ENCODE measurements at regions not wholly inside any gene's neighbourhood (a gene's known extent, or its start where the extent isn't known, plus 50 kb on each side); places are given as distances from the start of the nearest gene placed in this dataset.

DNA sequence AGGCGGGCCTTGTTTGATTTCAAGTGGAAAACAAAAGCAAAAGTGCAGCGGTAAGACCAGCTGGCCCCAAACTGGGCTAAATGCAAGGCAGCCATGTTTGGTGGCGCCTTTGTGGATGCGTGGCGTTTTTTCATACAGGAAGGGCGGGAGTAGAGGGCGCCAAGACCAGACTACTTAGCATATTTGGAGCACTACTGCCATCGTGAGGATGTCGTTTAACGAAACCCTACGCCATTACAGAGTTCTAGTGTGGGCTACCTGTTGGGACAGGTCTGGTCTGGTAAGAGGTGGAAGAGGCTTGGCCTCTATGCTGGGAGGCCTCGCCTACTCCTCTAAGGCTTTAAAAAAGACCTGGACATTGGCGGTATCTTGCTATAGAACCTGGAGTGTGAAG is 230.7 kb upstream of the STK26 start (continued):
- no peak for TF ChIP-seq ZNF776 (tag by site-specific recombination; IDR thresholded peaks at IDR 0.05; ENCODE audit: borderline replicate concordance)
- TF ChIP-seq, protein P1, sequence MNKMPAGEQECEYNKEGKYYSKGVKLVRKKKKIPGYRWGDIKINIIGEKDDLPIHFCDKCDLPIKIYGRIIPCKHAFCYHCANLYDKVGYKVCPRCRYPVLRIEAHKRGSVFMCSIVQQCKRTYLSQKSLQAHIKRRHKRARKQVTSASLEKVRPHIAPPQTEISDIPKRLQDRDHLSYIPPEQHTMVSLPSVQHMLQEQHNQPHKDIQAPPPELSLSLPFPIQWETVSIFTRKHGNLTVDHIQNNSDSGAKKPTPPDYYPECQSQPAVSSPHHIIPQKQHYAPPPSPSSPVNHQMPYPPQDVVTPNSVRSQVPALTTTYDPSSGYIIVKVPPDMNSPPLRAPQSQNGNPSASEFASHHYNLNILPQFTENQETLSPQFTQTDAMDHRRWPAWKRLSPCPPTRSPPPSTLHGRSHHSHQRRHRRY (tag by site-specific recombination; IDR thresholded peaks at IDR 0.05): no peak
- TF ChIP-seq ZNF654 (tag by site-specific recombination; IDR thresholded peaks at IDR 0.05; ENCODE audit: low read depth): peak; percentile 99
- no peak; the same call in 1 of the 2 replicates for TF ChIP-seq ZNF214 (tag by site-specific recombination; IDR thresholded peaks at IDR 0.05; ENCODE audit: borderline replicate concordance)
- TF ChIP-seq, protein P2, sequence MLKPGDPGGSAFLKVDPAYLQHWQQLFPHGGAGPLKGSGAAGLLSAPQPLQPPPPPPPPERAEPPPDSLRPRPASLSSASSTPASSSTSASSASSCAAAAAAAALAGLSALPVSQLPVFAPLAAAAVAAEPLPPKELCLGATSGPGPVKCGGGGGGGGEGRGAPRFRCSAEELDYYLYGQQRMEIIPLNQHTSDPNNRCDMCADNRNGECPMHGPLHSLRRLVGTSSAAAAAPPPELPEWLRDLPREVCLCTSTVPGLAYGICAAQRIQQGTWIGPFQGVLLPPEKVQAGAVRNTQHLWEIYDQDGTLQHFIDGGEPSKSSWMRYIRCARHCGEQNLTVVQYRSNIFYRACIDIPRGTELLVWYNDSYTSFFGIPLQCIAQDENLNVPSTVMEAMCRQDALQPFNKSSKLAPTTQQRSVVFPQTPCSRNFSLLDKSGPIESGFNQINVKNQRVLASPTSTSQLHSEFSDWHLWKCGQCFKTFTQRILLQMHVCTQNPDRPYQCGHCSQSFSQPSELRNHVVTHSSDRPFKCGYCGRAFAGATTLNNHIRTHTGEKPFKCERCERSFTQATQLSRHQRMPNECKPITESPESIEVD (tag by site-specific recombination; IDR thresholded peaks at IDR 0.05): no peak; the same call in 1 of the 2 replicates
- TF ChIP-seq, protein P3, sequence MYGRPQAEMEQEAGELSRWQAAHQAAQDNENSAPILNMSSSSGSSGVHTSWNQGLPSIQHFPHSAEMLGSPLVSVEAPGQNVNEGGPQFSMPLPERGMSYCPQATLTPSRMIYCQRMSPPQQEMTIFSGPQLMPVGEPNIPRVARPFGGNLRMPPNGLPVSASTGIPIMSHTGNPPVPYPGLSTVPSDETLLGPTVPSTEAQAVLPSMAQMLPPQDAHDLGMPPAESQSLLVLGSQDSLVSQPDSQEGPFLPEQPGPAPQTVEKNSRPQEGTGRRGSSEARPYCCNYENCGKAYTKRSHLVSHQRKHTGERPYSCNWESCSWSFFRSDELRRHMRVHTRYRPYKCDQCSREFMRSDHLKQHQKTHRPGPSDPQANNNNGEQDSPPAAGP (tag by site-specific recombination; IDR thresholded peaks at IDR 0.05): peak; percentile 64; the same call in 1 of the 2 replicates
- no peak for TF ChIP-seq ZNF37A (tag by site-specific recombination; IDR thresholded peaks at IDR 0.05)
- TF ChIP-seq, protein P4, sequence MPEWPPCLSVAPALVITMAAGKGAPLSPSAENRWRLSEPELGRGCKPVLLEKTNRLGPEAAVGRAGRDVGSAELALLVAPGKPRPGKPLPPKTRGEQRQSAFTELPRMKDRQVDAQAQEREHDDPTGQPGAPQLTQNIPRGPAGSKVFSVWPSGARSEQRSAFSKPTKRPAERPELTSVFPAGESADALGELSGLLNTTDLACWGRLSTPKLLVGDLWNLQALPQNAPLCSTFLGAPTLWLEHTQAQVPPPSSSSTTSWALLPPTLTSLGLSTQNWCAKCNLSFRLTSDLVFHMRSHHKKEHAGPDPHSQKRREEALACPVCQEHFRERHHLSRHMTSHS (tag by site-specific recombination; IDR thresholded peaks at IDR 0.05): no peak
- 0 out of 2 replicates have a peak, but pooled peaks have one; percentile 55 for TF ChIP-seq ZNF391 (tag by site-specific recombination; IDR thresholded peaks at IDR 0.05; ENCODE audit: borderline replicate concordance, low read depth)
- no peak for TF ChIP-seq ZNF138 (tag by site-specific recombination; IDR thresholded peaks at IDR 0.05; ENCODE audit: borderline replicate concordance)
- TF ChIP-seq ZNF610 (tag by site-specific recombination; IDR thresholded peaks at IDR 0.05; ENCODE audit: borderline replicate concordance): no peak

DNA sequence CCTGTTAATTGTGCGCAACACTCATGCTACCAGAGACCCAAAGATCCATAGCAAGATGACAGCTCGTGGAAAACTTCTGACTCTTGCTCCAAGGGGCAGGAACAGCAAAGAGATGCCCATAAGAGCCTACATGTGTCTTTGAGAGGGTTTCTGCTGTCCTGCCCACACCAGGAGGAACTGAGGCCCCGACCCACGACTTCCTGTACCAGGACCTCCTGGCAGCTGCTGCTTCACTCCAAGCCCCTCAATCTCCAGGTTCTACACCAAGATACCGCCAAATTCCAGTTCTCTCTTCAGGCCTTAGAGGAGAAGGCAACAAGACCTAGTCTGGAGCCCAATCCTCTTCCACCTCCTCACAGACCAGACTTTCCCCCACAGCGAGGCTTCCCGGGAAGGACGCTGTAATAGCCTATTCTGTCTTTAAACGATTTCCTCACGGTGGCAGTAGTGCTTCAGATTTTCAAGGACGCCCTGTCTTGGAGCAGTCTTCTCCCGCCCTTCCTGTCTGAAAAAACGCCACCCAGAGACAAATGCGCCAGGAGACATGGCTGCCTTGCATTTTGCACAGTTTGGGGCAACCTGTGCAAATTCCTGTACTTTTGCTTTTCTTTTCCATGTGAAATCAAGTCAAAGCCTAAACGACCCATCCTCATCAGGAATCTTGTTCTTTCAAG is 230.2 kb upstream of the STK26 start:
- peak overlapping the region; percentile 71 for H3K27ac ChIP-seq (ENCODE audit: extremely low read depth, low read depth, low read length)
- ChIA-PET CTCF (interaction anchor here (0.8 to 2.2 kb wide), 7 partner anchors 9 to 82 kb away, joined by 3 to 6 read pairs (median 3); no protein-coding TSS in a partner anchor), POLR2A (interaction anchor here (1.0 kb wide), 1 partner anchor 40 kb away, joined by 4 read pairs; no protein-coding TSS in a partner anchor)
- H3K36me3 ChIP-seq (ENCODE audit: control insufficient read depth in 2 of 2, insufficient read depth in 1 of 2, low read length in 2 of 2): peaks cover 11 to 48% of the 10 kb centered on the region in 2 experiments
- no peaks in the 10 kb centered on the region for H3K4me1 ChIP-seq (ENCODE audit: control insufficient read depth, insufficient read depth, low read length)
- H3K4me3 ChIP-seq (ENCODE audit: low read depth, low read length): peak overlapping the region; percentile 40
- H3K9me3 ChIP-seq (ENCODE audit: control insufficient read depth, insufficient read depth, low read depth, low read length): no peaks in the 10 kb centered on the region; the same call in 1 of the 2 replicates
- TF ChIP-seq ZXDB (tag by site-specific recombination; IDR thresholded peaks at IDR 0.05) (peak; percentile 59), KLF10 (tag by site-specific recombination; IDR thresholded peaks at IDR 0.05) (0 out of 2 replicates have a peak, but pooled peaks have one; percentile 50), PRDM1 (tag by site-specific recombination; IDR thresholded peaks at IDR 0.05) (0 out of 2 replicates have a peak, but pooled peaks have one; percentile 27), ZFP37 (tag by site-specific recombination; IDR thresholded peaks at IDR 0.05) (no peak), SP7 (tag by site-specific recombination; IDR thresholded peaks at IDR 0.05) (peak; percentile 46; the same call in 1 of the 2 replicates), ZNF76 (tag by site-specific recombination; IDR thresholded peaks at IDR 0.05; ENCODE audit: borderline replicate concordance, low read depth) (peak; percentile 55; the same call in 1 of the 2 replicates), ZNF239 (tag by site-specific recombination; IDR thresholded peaks at IDR 0.05) (no peak), ZNF555 (tag by site-specific recombination; conservative IDR thresholded peaks at IDR 0.05) (no peak), HOXC10 (CRISPR knock-in tag; IDR thresholded peaks at IDR 0.05) (no peak), ZNF747 (tag by site-specific recombination; IDR thresholded peaks at IDR 0.05) (no peak), ZNF585B (tag by site-specific recombination; IDR thresholded peaks at IDR 0.05) (no peak), BCL11B (tag by site-specific recombination; IDR thresholded peaks at IDR 0.05; ENCODE audit: low read depth) (no peak)
- TF ChIP-seq, protein P5, sequence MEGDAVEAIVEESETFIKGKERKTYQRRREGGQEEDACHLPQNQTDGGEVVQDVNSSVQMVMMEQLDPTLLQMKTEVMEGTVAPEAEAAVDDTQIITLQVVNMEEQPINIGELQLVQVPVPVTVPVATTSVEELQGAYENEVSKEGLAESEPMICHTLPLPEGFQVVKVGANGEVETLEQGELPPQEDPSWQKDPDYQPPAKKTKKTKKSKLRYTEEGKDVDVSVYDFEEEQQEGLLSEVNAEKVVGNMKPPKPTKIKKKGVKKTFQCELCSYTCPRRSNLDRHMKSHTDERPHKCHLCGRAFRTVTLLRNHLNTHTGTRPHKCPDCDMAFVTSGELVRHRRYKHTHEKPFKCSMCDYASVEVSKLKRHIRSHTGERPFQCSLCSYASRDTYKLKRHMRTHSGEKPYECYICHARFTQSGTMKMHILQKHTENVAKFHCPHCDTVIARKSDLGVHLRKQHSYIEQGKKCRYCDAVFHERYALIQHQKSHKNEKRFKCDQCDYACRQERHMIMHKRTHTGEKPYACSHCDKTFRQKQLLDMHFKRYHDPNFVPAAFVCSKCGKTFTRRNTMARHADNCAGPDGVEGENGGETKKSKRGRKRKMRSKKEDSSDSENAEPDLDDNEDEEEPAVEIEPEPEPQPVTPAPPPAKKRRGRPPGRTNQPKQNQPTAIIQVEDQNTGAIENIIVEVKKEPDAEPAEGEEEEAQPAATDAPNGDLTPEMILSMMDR (tag by site-specific recombination; IDR thresholded peaks at IDR 0.05): peak; percentile 86
- TF ChIP-seq, protein P6, sequence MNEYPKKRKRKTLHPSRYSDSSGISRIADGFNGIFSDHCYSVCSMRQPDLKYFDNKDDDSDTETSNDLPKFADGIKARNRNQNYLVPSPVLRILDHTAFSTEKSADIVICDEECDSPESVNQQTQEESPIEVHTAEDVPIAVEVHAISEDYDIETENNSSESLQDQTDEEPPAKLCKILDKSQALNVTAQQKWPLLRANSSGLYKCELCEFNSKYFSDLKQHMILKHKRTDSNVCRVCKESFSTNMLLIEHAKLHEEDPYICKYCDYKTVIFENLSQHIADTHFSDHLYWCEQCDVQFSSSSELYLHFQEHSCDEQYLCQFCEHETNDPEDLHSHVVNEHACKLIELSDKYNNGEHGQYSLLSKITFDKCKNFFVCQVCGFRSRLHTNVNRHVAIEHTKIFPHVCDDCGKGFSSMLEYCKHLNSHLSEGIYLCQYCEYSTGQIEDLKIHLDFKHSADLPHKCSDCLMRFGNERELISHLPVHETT (tag by site-specific recombination; IDR thresholded peaks at IDR 0.05): peak; percentile 50; the same call in 1 of the 2 replicates
- TF ChIP-seq, protein P7, sequence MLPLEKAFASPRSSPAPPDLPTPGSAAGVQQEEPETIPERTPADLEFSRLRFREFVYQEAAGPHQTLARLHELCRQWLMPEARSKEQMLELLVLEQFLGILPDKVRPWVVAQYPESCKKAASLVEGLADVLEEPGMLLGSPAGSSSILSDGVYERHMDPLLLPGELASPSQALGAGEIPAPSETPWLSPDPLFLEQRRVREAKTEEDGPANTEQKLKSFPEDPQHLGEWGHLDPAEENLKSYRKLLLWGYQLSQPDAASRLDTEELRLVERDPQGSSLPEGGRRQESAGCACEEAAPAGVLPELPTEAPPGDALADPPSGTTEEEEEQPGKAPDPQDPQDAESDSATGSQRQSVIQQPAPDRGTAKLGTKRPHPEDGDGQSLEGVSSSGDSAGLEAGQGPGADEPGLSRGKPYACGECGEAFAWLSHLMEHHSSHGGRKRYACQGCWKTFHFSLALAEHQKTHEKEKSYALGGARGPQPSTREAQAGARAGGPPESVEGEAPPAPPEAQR (tag by site-specific recombination; IDR thresholded peaks at IDR 0.05): no peak

Data from HEK293 (cell line).